ENCODE measurements at regions not wholly inside any gene's neighbourhood (a gene's known extent, or its start where the extent isn't known, plus 50 kb on each side); places are given as distances from the start of the nearest gene placed in this dataset.

GRCh38 chr22:49022816-49023160 is 804.9 kb downstream of the BRD1 start:
- Histone ChIP-seq H3K79me2 (ENCODE audit: low read length) (no peaks in the 10 kb centered on the region), H3K9me2 (replicated peaks; ENCODE audit: low read length) (no peaks in the 10 kb centered on the region), H4K20me1 (ENCODE audit: low read length) (no peaks in the 10 kb centered on the region), H3K4me3 (ENCODE audit: low read length) (no peak overlapping the region), H3K27me3 (ENCODE audit: low read length) (no peaks in the 10 kb centered on the region), H3F3A (ENCODE audit: low read length, unreplicated experiment) (no peaks in the 10 kb centered on the region), H3K9ac (ENCODE audit: low read length) (no peak overlapping the region), H2AFZ (ENCODE audit: low read length) (no peak overlapping the region), H3K4me1 (ENCODE audit: insufficient read depth, low read length) (no peaks in the 10 kb centered on the region), H3K4me2 (ENCODE audit: low read length) (no peak overlapping the region), H3K27ac (ENCODE audit: low read length) (no peak overlapping the region), H3K36me3 (ENCODE audit: low read depth, low read length) (no peaks in the 10 kb centered on the region), H3K9me3 (ENCODE audit: low read length) (no peaks in the 10 kb centered on the region)
- intact Hi-C loops (cut with micrococcal nuclease) = no loop called here
- POLR2A ChIA-PET (ENCODE audit: unreplicated experiment) = no interaction called here
- DNase-seq (no peak), ATAC-seq (no peak)
- BruUV-seq (replicated peaks) = no TSS peak
- CTCF ChIA-PET = no interaction called here
- TF ChIP-seq CTCF (conservative IDR thresholded peaks at IDR 0.05; ENCODE audit: low read depth, low read length) = no peak
- TF ChIP-seq EZH2 (IDR thresholded peaks at IDR 0.05; ENCODE audit: low read length, unreplicated experiment) = no peak
- TF ChIP-seq EZH2phosphoT487 (IDR thresholded peaks at IDR 0.05; ENCODE audit: borderline replicate concordance, low read length) = no peak

- no peak overlapping the region for H2AFZ ChIP-seq (ENCODE audit: low read length)
- H3K36me3 ChIP-seq (ENCODE audit: low read depth, low read length) = no peaks in the 10 kb centered on the region
- no peaks in the 10 kb centered on the region for H3K79me2 ChIP-seq (ENCODE audit: low read length)
- H3K9me3 ChIP-seq (ENCODE audit: low read length) = no peaks in the 10 kb centered on the region
- no peak overlapping the region for H3K4me2 ChIP-seq (ENCODE audit: low read length)
- ChIA-PET POLR2A (ENCODE audit: unreplicated experiment) (no interaction called here), CTCF (no interaction called here)
- DNase-seq = no peak
- intact Hi-C loops (cut with micrococcal nuclease) = no loop called here
- no peaks in the 10 kb centered on the region for H4K20me1 ChIP-seq (ENCODE audit: low read length)
- H3K9ac ChIP-seq (ENCODE audit: low read length) = no peak overlapping the region
- TF ChIP-seq EZH2 (IDR thresholded peaks at IDR 0.05; ENCODE audit: low read length, unreplicated experiment) (no peak), CTCF (conservative IDR thresholded peaks at IDR 0.05; ENCODE audit: low read depth, low read length) (no peak)
- H3K4me1 ChIP-seq (ENCODE audit: insufficient read depth, low read length) = no peaks in the 10 kb centered on the region
- no peak overlapping the region for H3K27ac ChIP-seq (ENCODE audit: low read length)
- no TSS peak for BruUV-seq (replicated peaks)
- no peaks in the 10 kb centered on the region for H3K27me3 ChIP-seq (ENCODE audit: low read length)
- H3F3A ChIP-seq (ENCODE audit: low read length, unreplicated experiment) = no peaks in the 10 kb centered on the region
- ATAC-seq = no peak
- no peaks in the 10 kb centered on the region for H3K9me2 ChIP-seq (replicated peaks; ENCODE audit: low read length)
- no peak overlapping the region for H3K4me3 ChIP-seq (ENCODE audit: low read length)
Observed at GRCh38 chr22:49021926-49022815, 805.5 kb downstream of the BRD1 start.

DNA sequence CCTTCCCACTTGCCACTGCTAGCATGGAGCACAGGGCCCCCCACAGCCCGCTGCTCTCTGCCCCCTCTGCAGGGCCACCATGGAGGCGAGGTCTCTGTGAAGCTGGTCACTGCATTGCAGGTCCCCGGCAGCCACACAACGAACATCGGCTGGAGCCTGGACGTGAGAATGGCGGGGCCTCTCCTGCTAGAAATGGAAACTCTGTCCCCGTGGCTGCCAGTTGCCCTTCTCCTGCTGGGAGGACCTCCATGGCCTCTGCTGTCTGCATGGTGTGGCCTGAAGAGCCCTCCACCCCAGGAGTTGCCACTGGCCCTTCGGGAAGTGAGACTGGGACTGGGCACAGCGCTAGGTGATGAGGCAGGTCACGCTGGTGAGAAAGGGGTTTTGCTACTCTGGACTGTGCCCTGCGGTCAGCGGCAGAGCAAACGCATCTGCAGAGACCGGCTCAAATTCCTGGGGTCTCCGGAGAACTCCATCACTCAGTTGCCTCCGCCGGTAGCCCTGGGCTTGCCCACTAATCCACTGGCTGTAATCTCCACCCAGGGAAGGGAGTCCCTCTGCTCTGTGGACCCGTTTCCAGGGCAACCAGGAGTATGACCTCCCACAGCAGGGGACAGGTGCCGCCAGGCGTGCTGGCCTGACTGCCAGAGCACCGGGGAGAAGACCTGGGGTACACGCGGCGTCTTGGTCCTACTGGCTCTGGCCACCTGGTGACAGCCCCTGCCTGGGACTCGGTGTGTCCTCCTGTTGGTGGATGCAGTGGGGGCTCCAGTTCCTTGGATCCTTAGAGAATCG is 806.3 kb downstream of the BRD1 start:
- CTCF ChIA-PET = no interaction called here

More for the DNA sequence above, 806.3 kb downstream of the BRD1 start:
- Histone ChIP-seq H3K9me3 (ENCODE audit: low read length) (no peaks in the 10 kb centered on the region), H3K9me2 (replicated peaks; ENCODE audit: low read length) (no peaks in the 10 kb centered on the region), H3K36me3 (ENCODE audit: low read depth, low read length) (no peaks in the 10 kb centered on the region), H3F3A (ENCODE audit: low read length, unreplicated experiment) (no peaks in the 10 kb centered on the region), H3K4me3 (ENCODE audit: low read length) (no peak overlapping the region), H3K79me2 (ENCODE audit: low read length) (no peaks in the 10 kb centered on the region), H3K4me1 (ENCODE audit: insufficient read depth, low read length) (no peaks in the 10 kb centered on the region), H3K27ac (ENCODE audit: low read length) (no peak overlapping the region), H4K20me1 (ENCODE audit: low read length) (no peaks in the 10 kb centered on the region), H3K9ac (ENCODE audit: low read length) (no peak overlapping the region), H2AFZ (ENCODE audit: low read length) (no peak overlapping the region), H3K27me3 (ENCODE audit: low read length) (no peaks in the 10 kb centered on the region), H3K4me2 (ENCODE audit: low read length) (no peak overlapping the region)
- intact Hi-C loops (cut with micrococcal nuclease) = no loop called here
- POLR2A ChIA-PET (ENCODE audit: unreplicated experiment) = no interaction called here
- DNase-seq (no peak), ATAC-seq (no peak)
- no TSS peak for BruUV-seq (replicated peaks)
- TF ChIP-seq CTCF (conservative IDR thresholded peaks at IDR 0.05; ENCODE audit: low read depth, low read length) (no peak), EZH2phosphoT487 (IDR thresholded peaks at IDR 0.05; ENCODE audit: borderline replicate concordance, low read length) (no peak), EZH2 (IDR thresholded peaks at IDR 0.05; ENCODE audit: low read length, unreplicated experiment) (no peak)

All from PC-3 (cell line).